Activated T-cell treated with anti-CD3 and anti-CD28 coated beads for 24 hours (primary cell): ENCODE measurements at regions not wholly inside any gene's neighbourhood (a gene's known extent, or its start where the extent isn't known, plus 50 kb on each side); places are given as distances from the start of the nearest gene placed in this dataset.
"Not testable (repeated sequence)": the region's sequence is repeated elsewhere in the genome, so short reads cannot be mapped to it uniquely, and the experiment has no call there.

Experiments
- DNase-seq: peaks from one replicate; pipeline ENCODE4 v3.0.0-alpha.2; 2020; ENCODE audit warnings: low read depth

DNA sequence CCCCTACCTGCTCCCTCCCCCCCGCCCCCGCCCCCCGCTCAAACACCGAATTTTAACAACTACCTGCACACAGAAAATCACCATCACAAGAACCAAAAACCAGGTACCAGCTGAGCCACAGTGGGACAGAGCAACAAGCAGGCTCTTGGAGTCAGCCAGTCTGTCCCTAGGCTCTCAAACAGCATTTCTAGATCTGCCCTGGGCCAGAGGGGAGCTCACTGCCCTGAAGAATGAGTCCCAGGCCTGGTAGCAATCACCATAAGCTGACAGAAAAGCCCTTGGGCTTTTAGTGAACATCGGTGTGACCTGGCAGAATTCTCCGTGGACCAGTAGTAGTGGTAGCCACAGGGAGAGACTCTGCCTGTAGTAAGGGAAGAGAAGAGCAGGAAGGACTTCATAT lies 58.3 kb downstream of the C11orf87 start:
- no peak for DNase-seq

DNA sequence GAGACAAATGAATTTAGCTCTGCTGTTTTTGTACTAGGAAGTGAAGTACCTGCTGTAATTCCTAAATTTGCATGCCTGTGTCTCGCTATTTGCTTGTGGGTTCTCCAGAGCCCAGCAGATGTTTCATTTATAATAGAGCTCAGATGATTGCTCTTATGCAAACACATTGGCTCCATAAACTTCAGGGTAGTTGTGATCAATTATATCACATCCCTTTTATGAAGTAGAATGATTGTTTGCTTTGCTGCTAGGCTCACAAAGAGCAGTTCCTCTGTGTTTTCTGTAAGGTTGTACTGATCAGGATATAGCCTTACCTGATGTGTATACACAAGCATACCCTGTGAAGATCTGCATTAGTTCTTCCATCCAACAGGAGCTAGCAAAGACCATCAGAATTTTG lies 64.1 kb downstream of the C11orf87 start:
- DNase-seq: no peak

DNA sequence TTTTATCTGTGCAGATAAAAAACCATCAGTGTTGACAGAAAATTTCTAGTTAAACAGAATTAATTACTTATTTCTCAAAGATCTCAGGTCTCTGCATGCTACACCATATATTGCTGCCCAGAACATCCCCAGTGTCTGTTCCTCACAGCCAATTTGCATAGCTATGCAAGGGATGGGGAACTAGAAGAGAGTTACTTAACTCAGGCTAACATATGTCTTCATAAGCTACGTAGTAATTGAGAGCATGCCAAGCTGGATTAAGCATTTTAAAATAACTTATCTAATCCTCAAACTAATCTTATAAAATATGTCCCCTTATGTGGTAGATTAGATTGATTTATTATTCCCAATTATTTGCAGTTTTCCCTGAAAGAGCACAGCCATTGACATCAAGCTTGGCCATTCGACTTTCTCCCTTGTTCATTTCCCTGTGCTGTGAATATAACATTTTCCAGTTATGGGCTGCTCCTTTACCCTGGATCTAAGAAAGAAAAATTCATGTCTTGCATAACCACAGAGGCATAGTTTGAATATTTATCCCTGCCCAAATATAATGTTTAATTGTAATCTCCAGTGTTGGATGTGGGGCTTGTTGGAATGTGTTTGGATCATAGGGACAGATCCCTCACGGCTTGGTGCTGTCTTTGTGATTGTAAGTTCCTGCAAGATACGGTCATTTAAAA lies 69.1 kb downstream of the C11orf87 start:
- DNase-seq: no peak

DNA sequence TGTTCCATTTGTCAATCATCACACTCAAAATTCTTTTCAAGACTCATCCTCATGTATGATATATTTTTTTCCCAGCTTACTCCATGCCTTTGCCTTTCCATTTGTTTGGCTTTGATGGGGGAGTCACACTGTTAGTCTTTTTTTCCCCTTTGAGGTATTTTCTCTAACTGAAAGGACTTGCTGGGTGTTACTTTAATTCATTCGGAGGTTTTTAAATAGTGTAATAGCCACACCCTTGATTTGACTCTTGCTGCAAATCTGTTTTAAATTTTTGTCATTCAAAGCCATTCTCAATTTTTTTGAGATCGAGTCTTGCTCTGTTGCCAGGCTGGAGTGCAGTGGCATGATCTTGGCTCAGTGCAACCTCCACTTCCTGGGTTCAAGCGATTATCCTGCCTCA lies 84.1 kb downstream of the C11orf87 start:
- DNase-seq: no peak

DNA sequence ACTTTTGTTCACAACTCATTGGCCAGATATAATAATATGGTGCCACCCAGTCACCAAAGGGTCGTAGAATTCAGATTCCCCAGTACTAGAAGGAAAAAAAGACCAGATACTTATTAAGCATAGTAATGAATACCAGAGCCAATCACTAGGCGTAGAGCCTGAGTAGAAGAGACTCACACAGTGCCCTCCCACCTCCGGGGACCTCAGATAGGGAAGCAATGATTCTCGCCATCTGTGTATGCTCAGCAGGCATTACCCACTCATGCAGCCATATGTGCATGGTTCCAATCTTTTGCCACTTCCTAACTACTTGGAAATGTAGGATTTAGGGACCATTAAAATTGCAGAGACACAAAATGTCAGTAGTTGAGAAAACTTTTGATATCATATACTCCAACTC lies 85.3 kb downstream of the C11orf87 start:
- DNase-seq: no peak

DNA sequence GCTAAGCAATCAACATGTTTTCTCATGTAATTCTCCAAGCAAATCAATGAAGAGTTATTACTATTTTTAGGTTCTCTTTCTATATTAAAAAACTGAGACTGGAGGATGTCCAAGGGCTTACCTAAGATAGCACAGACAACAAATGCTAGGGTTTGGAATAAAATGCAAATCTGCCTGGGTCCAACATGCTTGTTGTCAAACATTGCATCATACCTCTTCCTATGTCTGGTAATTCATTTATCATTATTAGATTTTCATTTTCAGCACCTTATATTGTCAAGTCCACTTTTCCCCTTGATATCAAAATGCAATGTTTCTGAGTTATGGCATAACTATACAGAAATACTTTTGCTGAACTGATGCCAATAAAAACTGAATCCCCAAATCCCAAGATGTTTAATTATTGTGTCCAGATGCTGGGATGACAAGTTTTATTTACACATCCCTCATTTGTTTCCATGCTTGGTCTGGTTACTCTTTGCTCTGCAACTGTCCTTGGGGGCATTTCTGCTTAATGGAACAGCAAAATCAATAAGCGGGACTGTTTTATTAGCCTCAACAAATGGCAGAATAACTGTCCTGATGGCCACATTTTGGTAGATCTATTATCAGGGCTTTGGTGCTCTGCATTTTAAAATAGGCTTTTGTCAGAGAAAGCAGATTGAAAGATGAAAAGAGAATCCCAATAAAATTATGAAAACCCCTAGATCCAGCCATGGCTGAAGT lies 86.0 kb downstream of the C11orf87 start:
- no peak for DNase-seq

DNA sequence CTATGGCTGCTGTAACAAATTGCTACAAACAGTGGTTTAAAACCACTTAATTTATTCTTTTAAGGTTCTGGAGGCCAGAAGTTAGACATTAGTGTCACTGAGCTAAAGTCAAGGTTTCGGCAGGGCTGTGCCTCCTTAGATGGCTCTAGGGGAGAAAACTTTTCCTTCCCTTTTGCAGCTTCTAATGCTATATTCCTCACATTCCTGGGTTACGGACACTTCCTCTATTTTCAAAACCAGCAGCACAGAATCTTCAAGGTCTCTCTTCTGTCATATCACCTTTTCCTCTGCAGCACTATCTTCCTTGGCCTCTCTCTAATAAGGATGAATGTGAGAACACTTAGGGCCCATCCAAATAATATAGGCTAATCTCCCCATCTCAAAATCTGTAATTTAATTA lies 87.0 kb downstream of the C11orf87 start:
- DNase-seq: no peak

DNA sequence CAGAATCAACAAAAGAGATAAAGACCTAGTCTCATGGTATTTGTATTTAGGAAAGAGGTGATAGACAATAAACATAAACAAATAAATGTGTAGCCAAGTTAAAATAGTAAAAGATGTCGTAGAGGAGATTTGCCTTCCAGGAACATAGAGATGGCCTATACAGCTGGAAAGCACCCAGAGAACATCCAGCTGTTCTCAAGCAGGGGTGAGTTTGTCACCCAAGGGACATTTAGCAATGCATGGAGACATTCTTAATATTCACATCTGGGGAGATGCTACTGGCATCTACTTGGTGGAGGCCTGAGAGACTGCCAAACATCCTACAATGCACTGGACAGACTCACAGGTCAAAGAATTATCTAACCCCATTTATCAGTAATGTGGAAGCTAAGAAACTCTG lies 88.3 kb downstream of the C11orf87 start:
- no peak for DNase-seq

DNA sequence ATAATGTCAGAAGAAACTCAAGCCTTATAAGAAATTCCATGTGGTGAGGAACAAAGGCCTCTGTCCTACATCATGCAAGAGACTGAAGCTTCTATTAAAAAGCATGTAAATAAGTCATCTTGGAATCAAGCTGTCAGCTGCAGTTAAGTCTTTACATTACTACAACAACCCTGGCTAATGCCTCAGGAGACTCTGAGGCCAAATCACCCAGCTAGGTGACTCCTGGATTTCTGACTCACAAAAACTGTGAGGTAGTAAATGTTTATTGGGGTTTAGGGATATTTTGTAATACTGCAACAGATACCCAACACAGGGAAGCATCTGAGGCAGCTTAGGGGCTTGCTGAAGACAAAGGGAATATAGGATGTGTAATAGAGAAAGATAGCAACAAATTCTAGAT lies 89.6 kb downstream of the C11orf87 start:
- no peak for DNase-seq

DNA sequence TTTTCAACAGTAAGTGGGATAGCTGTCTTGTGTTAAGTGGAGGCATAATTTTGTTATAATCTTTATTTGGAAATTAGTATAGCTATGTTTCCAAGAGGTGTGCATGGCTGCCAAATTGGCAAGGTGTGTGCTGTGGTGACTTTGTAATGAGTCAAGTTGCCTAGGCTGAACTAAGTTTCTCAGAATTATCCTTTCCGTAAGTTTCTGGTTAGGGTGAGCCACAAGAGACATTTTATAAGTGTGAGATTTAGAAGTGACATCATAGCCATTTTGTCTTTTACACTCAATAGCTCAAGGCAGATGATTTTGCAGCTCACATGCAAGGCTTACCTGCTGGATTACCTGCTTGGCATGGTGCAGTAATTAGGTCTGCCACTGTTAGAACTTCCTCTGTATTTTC lies 90.3 kb downstream of the C11orf87 start:
- DNase-seq: no peak

DNA sequence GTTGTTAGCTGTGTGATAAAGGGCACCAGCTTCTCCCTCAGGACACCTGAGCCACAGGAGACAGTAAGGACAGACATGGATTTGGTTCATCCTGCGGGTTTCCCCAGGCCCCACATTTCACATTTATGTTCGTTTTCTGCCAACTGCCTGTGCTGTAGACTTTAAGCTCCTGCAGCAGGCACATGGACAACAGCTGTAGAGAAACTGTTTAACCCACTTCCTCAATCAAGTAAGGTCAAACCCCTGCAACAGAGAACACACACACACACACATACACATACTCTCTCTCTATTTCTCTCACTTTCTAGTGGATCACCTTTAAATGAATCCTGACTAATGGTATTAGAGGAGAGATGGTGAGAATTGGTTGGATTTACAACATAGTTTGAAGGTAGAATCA lies 90.7 kb downstream of the C11orf87 start:
- DNase-seq: no peak

DNA sequence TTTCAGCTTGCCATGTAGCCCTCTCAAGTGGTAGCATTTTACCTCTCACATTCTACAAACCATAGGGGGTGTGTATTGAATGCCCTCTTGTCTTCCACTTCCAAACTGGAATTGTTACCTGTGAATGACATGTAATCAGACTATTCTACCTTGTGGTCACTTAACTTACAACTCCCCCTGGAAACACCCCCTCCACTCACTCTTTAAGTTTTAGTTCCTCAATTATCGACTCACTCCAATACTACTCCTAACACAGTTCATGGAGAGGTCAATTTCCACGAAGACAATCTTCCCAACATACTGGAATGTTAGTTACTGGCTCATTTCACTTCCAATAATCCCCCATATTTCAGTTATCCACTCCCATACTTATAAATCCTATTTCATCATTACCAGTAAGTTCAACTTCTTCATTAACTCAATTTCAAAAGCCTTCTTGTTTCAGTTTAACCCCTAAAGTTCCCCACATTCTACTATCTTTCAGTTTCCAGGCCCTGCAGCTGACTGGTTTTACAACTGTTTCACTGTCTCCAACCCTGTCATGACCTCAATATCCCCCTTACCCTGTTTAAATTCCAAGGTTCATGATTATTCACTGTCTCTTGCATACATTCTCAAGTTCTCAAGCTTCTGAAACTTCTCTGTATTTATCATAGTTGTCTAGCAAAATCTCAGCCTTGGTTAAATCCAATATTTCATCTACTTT lies 92.5 kb downstream of the C11orf87 start:
- DNase-seq: no peak

DNA sequence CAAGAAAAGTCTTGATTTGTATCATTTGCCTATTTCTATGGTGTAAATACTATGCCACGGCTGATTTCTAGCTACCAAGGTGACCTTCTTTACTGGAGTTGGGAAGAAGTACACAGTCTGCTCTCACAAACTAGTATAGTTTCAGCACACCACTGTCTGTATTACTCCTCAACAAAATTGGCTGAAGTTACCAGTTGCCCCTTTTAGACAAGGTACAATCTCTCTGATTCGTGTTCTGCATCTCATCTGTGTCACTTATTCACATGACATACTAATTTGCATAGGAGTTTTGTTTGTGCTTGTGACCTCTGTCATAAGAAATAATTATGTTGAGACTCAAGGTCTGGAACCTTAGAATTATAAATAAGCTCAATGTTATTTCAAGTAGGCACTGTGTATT lies 97.3 kb downstream of the C11orf87 start:
- DNase-seq: no peak

DNA sequence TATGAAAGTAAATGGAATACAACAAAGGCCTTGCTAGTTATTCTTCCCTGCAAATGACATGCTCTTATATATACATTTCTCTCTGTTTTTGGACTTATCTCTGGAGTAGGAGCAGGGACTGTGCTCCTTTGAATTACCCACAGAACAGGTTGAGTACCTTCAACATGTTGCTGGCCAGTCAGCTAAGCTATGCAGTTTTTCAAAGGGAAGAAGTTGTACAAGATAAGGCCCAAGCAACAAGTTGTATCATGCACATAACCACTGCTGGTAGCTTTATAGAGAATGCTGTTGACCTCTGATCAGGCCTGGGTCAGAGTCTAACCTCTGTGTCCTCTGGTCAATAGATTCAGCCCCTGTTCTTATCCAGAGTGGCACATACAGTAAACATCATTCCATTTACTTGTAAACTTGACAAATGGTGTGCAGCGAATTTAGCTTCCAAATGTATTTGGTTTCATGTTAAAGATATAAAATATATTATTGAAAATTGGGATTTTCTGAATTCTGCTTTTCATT lies 99.6 kb downstream of the C11orf87 start:
- no peak for DNase-seq

DNA sequence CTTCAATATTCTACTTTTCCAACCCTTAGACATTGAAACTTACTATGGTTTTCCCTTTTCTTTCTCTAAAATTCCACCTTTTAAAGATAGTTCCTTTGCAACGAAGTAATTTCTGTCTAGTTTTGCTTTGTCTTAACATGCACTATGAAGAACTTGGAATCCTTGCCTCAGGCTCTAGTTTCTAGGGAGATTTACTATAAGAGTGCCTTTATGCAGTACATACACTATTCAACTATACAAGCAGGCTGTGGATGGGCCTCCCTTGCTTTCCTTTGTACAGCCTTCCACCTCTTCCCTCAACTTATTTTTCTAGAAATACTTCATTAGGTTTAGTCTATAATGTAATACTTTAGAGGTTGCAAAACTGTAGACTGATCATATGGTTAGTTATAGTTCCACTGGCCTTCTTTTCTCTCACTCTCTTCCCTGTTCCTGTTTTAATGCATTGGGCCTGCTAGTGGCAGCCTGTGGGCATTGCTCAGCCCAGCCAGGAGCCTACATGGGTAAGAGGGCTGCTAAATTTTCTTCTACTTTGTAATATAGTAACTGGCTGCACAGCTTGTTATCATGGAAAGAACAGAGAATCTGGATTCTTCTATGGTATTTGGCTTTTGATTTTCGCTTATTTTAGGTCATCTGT lies 100.2 kb downstream of the C11orf87 start:
- no peak for DNase-seq

DNA sequence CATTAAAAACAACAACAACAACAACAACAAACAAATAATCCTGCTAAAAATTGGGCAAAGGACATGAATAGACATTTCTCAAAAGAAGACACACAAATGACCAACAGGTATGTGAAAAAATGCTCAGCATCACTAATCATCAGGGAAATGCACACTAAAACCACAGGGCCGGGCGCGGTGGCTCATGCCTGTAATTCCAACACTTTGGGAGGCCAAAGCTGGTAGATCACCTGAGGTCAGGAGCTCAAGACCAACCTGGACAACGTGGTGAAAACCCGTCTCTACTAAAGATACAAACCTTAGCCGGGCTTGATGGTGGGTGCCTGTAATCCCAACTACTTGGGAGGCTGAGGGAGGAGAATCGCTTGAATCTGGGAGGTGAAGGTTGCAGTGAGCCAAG lies 103.6 kb downstream of the C11orf87 start:
- DNase-seq: not testable (repeated sequence)

DNA sequence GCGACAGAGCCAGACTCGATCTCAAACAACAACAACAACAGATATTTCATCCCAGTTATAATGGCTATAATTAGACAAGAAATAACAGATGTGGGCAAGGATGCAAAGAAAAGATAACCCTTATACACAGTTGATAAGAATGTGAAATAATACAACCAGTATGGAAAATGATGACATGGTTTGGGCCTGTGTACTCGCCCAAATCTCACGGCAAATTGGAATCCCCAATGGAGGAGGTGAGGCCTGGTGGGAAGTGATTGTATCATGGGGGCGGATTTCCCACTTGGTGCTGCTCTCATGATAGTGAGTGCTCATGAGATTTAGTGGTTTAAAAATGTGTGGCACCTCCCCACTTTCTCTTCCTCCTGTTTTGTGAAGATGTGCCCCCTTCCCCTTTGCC lies 104.1 kb downstream of the C11orf87 start:
- DNase-seq: no peak

DNA sequence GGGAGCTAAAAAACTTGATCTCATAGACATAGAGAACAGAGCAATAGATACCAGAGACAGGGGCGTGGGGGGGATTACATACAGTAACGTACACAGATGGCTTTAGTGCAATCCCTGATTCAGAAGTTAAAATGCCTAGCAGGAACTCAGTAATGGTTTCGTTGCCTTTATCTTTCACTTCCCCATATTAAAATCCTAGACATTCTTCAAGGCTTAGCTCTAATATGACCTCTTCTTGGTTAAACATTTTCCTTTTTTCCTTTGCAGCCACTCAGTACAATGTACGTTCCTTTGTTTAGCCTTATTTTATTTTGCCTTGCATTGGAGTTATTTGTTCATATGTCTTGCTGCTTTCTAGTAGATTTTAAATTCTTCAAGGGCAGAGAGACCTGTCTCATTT lies 104.9 kb downstream of the C11orf87 start:
- no peak for DNase-seq

DNA sequence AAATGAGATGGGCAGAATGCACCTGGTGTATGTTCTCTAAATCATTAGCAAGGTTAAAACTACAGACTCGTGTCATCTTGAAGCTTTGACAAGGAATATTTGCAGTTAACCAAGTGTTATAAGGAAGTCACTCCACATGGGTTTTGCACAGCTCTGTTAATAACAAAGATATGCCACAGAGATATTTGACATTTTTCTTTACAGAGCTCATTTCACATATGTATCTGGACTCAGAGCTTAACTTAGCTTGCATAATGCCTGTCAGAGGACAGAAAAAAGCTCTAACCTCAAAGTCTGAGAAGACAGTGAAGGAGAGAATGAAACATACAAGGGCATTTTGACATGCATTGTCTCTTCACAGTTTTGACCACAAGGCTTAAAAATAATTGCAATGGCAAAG lies 105.5 kb downstream of the C11orf87 start:
- DNase-seq: no peak

DNA sequence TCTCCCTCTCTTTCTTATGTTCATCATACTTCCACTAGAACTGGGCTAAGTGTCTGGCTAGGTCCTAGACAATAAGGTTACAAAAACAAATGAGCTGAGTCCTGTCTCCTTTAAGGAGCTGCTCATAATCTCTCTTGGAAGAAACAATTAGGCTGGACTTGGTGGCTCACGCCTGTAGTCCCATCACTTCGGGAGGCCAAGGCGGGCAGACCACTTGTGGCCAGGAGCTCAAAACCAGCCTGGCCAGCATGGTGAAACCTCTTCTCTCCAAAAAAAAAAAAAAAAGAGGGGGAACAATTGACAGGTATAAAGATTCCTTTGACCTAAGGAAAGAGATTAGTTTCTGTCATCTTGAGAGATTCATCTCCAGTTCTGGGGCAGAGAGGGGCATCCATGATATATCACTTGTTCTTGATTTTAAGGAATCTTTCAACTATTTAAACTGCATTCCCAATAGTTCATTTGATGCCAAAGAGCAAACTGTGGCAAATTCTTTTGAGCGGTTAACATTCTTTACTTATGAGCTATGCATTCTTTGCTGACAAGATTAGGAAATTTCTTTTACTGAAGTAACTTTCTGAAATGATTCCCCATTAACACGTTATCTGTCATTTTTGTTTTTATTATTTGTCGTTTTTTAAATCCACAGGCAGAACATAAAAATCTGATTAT lies 125.5 kb downstream of the C11orf87 start:
- DNase-seq: no peak

DNA sequence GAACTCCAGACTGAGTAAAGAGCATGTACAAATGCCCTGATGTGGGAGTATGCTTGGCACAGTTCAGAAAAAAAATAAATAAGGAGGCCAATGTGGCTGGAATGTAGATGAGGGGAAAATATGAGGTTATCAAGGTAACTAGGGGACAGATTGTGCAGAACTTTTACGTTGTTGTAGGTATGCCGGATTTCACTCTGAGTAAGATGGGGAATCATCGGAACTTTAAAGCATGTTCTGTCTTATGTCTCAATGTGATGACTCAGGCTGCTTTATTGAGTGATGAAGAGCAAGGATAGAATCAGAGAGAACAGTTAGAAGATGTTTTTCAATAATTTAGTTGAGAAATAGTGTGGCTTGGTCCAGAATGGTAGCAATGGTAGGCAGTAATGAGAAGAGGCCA lies 130.4 kb downstream of the C11orf87 start:
- DNase-seq: no peak

DNA sequence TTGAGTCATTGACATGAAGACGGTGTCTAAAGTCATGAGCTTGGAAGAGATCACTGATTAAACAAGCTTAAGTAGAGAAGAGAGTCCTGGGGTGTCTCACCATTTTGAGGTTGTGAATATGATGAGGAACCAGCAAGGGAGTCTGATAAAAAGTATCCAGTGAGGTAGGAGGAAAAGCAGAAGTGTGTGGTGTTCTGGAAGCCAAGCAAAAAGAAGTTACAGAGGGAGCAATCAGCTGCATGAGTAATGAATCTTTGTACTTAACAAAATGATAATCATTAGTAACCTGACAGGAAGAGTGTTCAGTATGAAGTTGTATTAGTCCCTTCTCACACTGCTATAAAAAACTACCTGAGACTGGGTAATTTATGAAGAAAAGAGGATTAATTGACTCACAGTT lies 131.3 kb downstream of the C11orf87 start:
- DNase-seq: no peak
